Fibroblast of mammary gland (primary cell): ENCODE measurements at regions not wholly inside any gene's neighbourhood (a gene's known extent, or its start where the extent isn't known, plus 50 kb on each side); places are given as distances from the start of the nearest gene placed in this dataset.
"Not testable (repeated sequence)": the region's sequence is repeated elsewhere in the genome, so short reads cannot be mapped to it uniquely, and the experiment has no call there.

Experiments
- DNase-seq: peaks from one replicate; pipeline ENCODE4 v3.0.0-alpha.2; 2010; ENCODE audit warnings: low read depth
- H3K4me3 ChIP-seq: 2 replicates; pipeline ENCODE4 v1.5.1; 2011; ENCODE audit warnings: low read depth, mild to moderate bottlenecking, low read length, moderate library complexity; ENCODE audit not compliant: control insufficient read depth

DNA sequence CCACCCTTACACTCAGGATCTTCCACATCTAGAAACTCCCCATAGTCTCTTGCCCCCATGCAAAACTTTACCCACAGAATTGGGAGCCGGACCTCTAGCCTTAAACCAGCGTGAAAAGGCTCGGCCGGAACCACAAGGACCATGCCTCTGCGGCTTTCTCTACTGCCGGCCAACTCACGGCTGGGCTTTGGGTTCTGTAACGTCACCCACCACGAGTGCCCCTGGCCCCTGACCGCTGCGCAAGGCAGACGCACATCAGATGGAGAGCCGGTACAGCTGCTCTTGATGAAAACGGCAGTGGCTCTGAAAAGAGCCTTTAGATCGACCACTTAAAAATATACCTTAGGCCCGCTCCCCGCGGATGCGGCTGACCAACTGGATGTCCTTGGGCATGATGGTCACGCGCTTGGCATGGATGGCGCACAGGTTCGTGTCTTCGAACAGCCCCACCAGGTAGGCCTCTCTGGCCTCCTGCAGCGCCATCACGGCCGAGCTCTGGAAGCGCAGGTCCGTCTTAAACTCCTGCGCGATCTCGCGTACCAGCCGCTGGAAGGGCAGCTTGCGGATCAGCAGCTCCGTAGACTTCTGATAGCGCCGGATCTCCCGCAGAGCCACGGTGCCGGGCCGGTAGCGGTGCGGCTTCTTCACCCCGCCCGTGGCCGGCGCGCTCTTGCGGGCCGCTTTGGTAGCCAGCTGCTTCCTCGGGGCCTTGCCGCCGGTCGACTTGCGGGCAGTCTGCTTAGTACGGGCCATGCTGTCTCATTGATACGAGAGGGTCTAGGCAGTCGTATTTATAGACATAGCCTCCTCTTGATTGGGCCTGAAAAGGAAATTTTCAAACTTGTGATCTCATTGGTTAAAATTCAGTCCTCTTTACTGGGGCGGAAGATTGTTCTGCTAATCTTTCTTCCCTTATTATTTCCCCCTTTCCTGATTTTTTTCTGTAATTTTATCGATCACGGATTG, 66.3 kb downstream of the FAM72C start:
- H3K4me3 ChIP-seq: peak overlapping the region; percentile 54
- peak; percentile 70 for DNase-seq

- peak overlapping the region; percentile 49 for H3K4me3 ChIP-seq
- DNase-seq: not testable (repeated sequence)
These were observed 67.2 kb downstream of the FAM72C start for GRCh38 chr1:143904622-143904979.

DNA sequence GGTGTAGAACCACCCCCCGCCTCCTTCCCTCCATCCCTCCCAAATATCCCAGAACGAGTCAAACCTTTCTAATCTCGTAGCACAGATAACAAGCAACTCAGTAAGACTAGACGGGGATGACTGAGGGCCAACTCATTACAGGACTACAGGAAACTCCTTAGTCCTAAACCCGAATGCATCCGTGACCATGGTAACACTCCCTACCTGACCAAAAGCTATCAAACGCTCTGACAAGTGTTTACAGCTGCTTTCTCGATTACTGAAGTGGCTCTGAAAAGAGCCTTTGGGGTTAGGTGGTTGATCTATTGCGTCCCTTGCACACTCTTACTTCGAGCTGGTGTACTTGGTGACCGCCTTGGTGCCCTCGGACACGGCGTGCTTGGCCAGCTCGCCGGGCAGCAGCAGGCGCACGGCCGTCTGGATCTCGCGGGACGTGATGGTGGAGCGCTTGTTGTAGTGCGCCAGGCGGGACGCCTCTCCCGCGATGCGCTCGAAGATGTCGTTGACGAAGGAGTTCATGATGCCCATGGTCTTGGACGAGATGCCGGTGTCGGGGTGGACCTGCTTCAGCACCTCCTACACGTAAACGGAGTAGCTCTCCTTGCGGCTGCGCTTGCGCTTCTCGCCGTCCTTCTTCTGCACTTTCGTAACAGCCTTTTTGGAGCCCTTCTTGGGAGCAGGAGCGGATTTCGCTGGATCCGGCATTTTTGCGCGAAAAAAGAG, 67.7 kb downstream of the FAM72C start:
- peak overlapping the region; percentile 49 for H3K4me3 ChIP-seq
- DNase-seq: peak; percentile 46

DNA sequence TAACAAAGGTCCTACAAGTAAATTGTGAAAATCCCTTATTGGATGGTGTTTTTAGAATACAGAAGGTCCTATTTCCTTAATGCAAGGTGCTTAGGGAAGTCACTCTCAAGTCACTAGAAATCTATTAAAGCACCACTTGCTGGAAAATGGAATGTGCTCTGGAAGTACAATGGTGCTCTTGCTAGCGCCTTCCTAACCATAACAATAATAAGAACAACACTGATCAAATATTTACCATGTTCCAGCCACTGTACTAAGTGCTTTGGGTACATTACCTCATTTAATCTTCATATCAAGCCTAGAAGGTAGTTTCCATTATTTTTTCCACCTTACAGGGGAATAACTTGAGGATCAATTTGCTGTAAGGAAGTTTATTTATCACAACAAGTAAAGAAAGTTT, 75.4 kb downstream of the FAM72C start:
- not testable (repeated sequence) for H3K4me3 ChIP-seq

DNA sequence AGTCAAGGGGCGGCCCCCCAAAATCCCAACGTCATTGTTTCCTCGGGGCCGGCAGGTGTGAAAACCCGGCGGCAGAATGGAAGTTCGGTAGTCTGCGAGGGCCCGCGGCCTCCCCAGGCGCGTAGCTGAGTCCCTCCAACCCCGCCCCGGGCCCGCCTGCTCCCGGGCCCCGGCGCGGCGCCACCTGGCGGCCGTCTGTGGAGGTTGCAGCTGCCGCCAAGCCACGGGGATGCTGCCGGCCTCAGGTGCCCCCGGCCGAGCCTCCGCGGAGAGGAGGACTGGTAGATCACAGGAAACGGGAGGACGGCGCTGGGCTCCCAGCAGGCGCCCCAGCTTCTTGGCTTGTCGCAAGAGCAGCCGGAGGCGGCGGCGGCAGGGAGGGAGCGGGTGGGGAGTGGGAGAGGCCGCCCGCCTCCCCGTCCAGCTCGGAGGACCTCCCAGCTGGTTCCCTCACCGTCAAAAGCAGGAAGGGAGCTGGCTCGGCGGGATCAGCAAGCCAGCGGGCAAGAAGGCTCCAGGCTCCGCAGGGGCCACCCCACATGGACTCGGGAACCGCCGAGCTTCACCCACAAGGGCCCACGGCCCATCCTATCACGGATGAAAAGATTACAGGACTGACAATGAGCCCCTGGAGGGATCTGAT, 86.7 kb downstream of the FAM72C start:
- not testable (repeated sequence) for H3K4me3 ChIP-seq
- peak; percentile 27 for DNase-seq

More for the DNA sequence above, 75.4 kb downstream of the FAM72C start:
- DNase-seq: not testable (repeated sequence)

DNA sequence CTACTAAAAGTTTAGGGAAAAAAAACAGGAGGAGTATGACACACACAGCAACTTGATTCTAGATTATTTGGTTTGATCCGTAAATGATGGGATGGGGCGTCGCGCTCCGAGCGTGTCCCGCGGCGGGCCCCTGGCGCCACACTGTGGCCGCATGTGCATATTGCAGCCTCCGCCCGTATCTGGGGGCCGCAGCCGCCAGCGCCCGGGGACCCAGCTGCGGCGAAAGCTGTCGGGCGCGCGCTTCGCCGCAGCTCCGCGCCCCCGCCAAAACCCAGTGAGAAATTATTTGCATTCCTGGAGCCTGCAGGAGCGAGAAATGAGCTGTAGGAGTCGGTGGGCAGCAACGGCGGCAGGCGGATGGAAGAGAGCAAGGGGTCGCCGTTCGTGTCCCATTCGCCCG, 87.3 kb downstream of the FAM72C start:
- DNase-seq, H3K4me3 ChIP-seq: not testable (repeated sequence)

GRCh38 chr1:143879757-143880536, 91.8 kb downstream of the FAM72C start:
- DNase-seq, H3K4me3 ChIP-seq: not testable (repeated sequence)

DNA sequence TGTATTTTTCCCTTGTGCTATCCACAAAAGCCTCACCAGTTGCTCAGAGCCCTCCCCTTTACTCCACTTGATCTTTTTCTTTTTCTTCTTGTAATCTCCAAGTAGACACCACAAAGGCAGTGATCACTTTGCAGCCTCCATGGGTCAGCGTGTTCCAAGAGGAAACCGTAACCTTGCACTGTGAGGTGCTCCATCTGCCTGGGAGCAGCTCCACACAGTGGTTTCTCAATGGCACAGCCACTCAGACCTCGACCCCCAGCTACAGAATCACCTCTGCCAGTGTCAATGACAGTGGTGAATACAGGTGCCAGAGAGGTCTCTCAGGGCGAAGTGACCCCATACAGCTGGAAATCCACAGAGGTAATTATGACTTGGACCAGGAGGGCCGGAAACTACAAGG, 95.8 kb downstream of the FAM72C start:
- not testable (repeated sequence) for H3K4me3 ChIP-seq, DNase-seq

- not testable (repeated sequence) for DNase-seq, H3K4me3 ChIP-seq
These were observed 97.2 kb downstream of the FAM72C start for GRCh38 chr1:143874625-143875024.

GRCh38 chr1:143873650-143874049, 98.1 kb downstream of the FAM72C start:
- not testable (repeated sequence) for DNase-seq

DNA sequence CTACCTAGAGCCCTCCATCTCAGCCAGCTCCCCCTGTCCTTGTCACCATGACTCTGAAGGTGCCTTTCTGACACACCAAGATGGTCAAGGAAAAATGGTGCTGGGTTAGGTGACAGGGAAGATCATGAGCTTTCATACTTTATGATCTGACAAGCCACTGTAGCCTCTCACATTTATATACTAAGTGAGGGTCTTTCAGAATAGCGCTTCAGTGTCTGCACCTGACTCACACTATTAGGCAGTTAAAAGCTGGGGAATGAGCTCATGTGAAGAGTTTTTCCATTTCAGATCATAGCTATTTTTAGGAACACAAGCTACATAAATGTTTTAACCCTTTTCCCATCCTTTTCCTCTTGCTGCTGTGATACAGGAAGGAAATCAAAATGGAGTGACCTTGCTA, 101.4 kb downstream of the FAM72C start:
- not testable (repeated sequence) for H3K4me3 ChIP-seq, DNase-seq

More at GRCh38 chr1:143873650-143874049, 98.1 kb downstream of the FAM72C start:
- not testable (repeated sequence) for H3K4me3 ChIP-seq

DNA sequence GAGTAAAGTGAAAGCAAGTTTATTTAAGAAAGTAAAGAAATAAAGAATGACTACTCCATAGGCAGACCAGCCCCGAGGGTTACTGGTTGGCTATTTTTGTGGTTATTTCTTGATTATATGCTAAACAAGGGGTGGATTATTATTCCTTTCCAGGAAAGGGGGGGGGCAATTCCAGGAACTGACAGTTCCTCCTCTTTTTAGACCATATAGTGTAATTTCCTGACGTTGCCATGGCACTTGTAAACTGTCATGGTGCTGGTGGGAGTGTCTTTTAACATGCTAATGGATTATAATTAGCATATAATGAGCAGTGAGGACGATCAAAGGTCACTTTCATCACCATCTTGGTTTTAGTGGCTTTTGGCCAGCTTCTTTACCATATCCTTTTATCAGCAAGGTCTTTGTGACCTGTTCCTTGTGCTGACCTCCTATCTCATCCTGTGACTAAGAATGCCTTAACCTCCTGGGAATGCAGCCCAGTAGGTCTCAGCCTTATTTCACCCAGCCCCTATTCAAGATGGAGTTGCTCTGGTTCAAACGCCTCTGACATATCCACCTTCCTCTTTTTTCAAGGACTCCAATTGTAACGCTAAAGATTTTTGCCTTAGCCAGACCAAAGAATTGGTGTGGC, 104.1 kb downstream of the FAM72C start:
- DNase-seq, H3K4me3 ChIP-seq: not testable (repeated sequence)

DNA sequence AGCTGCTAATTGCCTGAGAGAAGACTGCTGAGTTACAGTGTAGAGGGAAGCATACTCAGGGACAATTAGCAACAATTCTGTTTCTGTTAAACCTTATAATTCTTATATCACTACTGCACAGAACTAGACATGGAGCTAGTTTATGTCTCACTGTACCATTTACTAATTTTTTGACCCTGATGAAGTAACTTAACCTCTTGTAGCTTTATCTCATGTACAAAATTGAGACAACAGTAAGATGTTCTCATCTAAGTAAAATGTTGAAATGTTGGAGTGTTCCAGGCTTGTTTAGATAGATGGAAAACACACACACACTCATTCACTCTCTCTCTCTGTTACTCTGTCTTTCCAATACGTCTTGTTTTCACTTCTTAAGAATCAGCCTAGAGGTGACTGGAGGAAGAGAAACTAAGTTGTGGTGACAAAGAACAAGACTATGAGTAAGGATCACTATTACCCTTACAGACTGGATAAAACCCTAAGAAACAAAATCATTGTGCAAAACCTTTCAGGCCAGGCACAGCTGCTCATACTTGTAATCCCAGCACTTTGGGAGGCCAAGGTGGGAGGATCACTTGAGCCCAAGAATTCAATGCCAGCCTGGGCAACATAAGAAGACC, 107.8 kb downstream of the FAM72C start:
- not testable (repeated sequence) for DNase-seq, H3K4me3 ChIP-seq

GRCh38 chr1:143862722-143863121, 109.1 kb downstream of the FAM72C start:
- not testable (repeated sequence) for DNase-seq, H3K4me3 ChIP-seq

DNA sequence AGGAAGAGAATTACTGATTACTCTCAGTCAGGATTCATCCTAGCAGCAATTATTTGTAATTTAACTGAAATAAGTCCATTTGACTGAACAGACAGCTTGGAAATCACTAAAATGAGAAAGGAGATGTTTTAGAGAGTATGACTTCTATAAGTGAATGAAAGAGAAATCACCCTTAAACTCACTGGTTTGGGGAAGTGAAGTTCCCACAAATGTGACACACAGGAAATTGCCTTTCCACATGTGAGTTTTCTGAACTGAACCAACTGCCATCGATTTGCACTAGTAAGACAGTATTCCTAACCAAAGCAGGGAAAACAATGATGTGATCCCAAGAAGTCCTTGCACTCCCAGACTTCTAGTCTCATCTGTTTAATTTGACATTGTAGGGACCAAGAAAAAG, 110.5 kb downstream of the FAM72C start:
- not testable (repeated sequence) for DNase-seq, H3K4me3 ChIP-seq

DNA sequence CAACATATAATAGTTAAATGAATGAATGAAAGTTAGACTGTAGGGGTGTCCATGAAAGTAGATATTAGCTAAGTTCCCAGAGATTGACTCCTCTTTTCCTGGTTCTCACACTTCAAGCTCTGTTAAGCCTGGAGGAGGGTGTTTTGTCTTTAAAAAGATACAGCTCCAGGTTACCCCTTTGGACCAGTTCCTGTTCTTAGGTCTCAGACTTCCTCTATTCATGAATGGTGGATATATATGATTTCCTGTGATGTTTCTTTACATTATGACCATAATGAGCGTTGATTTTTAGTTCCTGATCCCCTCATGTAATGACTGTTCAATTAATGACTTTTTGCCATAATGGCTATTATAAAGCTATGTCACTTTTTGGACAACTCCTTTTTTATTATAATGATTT, 115.9 kb downstream of the FAM72C start:
- H3K4me3 ChIP-seq, DNase-seq: not testable (repeated sequence)

- not testable (repeated sequence) for DNase-seq
These were observed 117.7 kb downstream of the FAM72C start for GRCh38 chr1:143854069-143854468.

More at GRCh38 chr1:143854069-143854468, 117.7 kb downstream of the FAM72C start:
- H3K4me3 ChIP-seq: not testable (repeated sequence)
